ENCODE measurements at regions not wholly inside any gene's neighbourhood (a gene's known extent, or its start where the extent isn't known, plus 50 kb on each side); places are given as distances from the start of the nearest gene placed in this dataset.
"Not testable (repeated sequence)": the region's sequence is repeated elsewhere in the genome, so short reads cannot be mapped to it uniquely, and the experiment has no call there.

DNA sequence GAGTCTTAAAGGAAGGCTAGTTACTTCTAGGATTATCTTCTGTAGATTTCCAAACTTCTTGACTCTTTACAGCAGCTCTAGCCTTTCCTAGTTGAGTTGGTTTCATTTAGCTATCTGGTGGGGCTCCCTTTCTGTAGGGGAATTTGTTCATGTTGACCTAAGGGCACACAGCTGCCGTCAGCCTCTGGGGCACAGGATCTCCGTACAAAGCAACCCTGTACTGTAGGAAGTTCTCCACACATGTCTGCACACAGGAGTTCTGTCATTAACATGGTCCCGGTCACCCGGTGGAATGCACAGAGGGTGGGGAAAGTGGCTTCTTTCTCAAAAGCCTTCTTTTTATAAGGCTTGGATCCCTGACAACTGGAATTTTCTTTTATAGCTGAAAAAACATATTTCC, 88.7 kb upstream of the TNIK start:
- DNase-seq = no peak

DNA sequence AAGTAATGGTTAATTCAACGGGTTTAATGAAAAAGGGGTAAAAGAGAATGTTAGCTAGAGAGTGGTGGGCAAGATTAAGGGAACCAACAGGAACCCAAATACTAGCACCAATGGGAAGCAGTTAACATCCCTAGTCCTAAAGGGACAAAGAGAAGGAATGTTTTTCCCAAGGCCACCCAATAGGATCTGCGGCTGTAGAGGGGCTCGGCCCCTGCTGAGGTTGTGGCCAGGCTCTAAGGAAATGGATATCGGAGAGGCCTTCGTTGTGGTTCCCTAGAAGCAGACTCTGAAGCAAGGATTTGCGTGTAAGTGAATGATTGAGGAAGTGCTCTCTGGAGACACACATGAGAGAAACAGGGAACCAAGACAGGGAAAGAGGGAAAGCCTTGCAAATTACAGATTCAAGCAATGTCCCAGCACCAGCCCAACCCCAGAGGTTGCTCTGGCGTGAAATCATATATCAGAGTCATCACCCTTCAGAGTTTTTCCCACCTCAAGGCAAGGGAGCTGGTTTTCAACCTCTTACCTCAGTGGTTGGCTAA, 83.6 kb upstream of the TNIK start:
- no peak for DNase-seq

DNA sequence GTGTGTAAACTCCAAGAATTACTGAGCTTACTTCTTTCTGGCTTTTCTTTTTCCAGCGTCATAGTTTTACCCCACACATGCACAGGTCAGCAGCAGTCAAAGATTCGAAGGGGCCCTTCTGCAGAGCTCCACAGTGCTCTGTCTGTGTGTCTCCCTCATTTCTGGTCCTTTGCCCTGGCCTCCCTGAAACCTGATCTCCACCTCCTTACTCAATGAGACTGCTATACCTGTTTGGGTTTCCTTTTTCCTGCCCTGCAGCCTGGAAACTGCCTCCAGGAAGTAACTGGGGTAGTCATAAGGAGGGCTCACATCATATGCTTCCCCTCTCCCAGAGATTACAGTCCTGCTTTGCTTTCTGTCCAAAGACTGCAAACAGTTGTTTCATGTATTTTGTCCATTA, 82.8 kb upstream of the TNIK start:
- no peak for DNase-seq

DNA sequence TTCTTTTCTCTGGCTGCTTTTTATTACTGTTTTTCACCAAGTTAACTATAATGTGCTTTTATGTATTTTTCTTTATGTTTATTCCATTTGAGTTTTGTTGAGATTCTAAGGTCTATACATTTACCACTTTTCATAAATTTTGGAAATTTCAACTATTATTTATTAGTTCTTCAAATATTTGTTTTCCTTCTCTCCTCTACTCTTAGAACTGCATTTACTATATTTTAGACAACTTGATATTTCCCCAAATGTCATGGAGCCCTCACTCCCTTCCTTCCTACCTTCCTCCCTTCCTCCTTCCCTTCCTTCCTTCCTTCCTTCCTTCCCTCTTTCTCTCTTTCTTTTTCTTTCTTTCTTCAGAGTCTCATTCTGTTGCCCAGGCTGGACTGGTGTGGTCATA, 81.4 kb upstream of the TNIK start:
- no peak for DNase-seq

DNA sequence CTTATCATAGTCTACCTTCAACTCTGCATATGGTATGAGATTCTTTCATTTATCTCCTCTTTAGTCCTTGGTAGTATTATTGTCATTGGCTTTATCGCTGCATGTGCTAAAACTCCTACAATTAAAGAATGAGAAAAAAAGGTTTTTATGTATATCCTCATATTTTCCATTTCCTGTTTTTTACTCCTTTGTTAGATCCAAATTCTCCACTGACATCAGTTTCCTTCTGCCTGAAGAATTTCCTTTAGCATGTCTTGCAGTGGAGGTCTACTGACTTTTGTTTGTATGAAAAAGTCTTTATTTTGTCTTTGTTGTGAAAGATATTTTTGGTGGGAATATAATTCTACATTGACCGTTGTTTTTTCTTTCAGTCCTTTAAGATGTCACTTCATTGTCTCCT, 81.0 kb upstream of the TNIK start:
- no peak for DNase-seq

DNA sequence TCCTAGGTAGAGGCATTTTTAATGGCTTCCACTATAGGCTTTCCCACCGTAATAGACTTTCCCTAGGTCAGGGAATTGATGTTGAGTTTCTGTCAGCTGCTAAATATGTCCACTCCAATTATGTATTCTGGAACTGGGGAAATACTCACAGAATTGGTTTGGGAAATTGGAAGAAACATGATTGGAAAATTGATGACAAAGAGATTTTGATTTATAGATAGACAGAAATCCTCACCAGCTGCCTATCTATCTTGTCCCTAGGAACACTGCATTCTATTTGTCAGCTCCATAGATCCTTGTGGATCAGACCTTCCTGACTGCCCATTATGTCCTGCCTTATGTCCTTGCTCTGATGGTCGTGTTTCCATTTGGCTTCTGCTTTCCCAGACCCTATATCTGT, 75.6 kb upstream of the TNIK start:
- no peak for DNase-seq

DNA sequence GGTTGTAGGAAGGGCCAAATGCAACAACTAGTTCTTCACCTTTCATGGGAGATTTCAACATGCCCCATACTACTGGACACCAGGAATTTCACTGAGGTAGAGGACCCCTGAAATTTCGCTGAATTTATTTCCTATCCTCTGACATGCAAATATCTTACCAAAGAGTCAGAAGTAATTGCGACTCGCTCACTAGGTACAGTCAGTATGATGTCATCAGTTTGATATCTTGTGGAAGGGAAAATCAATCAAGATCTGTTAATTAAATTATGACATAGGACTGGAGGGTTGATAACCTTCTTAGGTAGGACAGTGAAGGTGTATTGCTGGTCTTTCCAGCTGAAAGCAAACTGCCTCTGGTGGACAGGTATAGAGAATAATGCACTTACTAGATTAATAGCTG, 74.9 kb upstream of the TNIK start:
- no peak for DNase-seq

- DNase-seq = no peak
These were observed 73.5 kb upstream of the TNIK start for GRCh38 chr3:171533702-171534101.

- peak in 1 of 2 experiments; percentile 14 for DNase-seq
These were observed 72.1 kb upstream of the TNIK start for GRCh38 chr3:171532294-171532693.

- DNase-seq = no peak
These were observed 71.5 kb upstream of the TNIK start for GRCh38 chr3:171531716-171532115.

- DNase-seq = no peak
These were observed 67.9 kb upstream of the TNIK start for GRCh38 chr3:171528102-171528501.

- no peak for DNase-seq
These were observed 66.7 kb upstream of the TNIK start for GRCh38 chr3:171526869-171527268.

DNA sequence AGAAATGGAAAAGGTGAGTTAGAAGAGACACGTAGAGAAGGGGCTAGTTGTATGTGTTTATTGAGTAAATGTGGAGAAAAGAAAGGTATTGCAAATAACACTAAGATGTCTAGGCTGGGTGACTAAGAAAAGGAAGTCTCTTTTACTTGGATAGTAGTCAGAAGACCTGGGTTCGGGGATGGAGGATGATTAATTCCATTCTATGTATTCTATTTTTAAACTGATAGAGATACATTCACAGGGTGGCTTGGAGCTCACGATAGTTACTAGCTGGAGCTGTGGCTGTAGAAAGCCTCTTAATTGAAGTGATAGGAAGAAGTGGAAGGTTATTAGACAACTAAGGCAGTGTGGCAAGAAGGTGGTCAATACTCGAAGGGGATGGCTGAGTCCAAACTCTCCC, 65.9 kb upstream of the TNIK start:
- DNase-seq = no peak

- DNase-seq = no peak
These were observed 65.2 kb upstream of the TNIK start for GRCh38 chr3:171525437-171525836.

DNA sequence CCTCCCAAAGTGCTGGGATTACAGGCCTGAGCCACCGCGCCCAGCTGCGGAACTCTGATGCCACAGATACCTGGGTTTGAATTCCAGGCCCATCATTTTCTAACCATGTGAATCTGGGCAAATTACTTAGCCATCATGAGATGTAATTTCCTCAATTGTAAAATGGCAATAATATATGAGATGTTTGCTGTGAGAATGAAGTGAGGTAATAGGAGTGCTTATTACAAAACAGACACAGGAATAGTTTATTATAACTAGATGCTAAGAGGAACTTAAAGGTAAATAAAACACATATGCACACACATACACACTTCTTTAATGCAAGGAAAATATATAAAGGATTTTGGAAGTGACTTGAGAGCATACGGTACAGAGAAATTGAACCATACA, 64.7 kb upstream of the TNIK start:
- DNase-seq = no peak

- no peak for DNase-seq
These were observed 62.4 kb upstream of the TNIK start for GRCh38 chr3:171522651-171523050.

DNA sequence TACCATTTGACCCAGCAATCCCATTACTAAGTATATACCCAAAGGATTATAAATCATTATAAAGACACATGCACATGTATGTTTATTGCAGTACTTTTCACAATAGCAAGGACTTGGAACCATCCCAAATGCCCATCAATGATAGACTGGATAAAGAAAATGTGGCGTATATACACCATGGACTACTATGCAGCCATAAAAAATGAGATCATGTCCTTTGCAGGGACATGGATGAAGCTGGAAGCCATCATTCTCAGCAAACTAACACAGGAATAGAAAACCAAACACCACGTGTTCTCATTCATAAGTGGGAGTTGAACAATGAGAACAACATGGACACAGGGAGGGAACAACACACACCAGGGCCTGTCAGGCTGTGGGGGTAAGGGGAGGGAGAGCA, 59.2 kb upstream of the TNIK start:
- DNase-seq = not testable (repeated sequence)

DNA sequence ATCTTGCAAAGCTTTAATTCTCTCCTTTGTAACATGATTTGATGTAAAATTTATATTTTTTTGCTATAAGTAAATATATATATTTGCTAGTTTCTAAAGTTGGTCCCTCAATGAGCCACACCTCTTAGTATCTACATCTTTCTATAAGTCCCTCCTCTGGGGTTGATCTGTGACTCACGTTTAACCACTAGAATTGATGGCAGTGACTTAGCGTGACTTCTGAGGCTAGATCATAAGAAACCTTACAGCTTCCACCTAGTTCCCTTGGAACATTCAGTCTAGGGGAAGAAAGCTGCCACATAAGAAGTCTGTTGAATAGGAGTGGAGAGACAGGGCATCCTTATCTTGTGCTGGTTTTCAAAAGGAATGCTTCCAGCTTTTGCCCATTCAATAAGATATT, 56.6 kb upstream of the TNIK start:
- DNase-seq = no peak

GRCh38 chr3:171514466-171514865, 54.3 kb upstream of the TNIK start:
- no peak for DNase-seq

GRCh38 chr3:171511450-171511849, 51.2 kb upstream of the TNIK start:
- no peak for DNase-seq
